GM23338 (cell line): ENCODE measurements at regions not wholly inside any gene's neighbourhood (a gene's known extent, or its start where the extent isn't known, plus 50 kb on each side); places are given as distances from the start of the nearest gene placed in this dataset.

ENCODE experiments used
- ATAC-seq: fragments of 200-7000 bp; cut with Tn5 transposase; 3 replicates; pipeline ENCODE4 v1.9.1; 2020
- DNase-seq: peaks from one replicate; pipeline ENCODE4 v3.0.0-alpha.2; 2015; ENCODE audit warnings: low spot score
- H2AFZ ChIP-seq: fragments of 200-600 bp; sonication (generic); 2 replicates; pipeline ENCODE4 v1.8.0; 2016; ENCODE audit warnings: antibody characterized with exemption, mild to moderate bottlenecking, moderate library complexity
- H3F3A ChIP-seq: fragments of 200-600 bp; sonication (generic); replicated peaks from 2 replicates; pipeline ENCODE4 v1.8.0; 2017; ENCODE audit warnings: antibody characterized with exemption, mixed run types, low read depth
- H3K27ac ChIP-seq: fragments of 200-600 bp; sonication (generic); 2 replicates; pipeline ENCODE4 v1.6.1; 2016; ENCODE audit warnings: low read depth
- H3K27me3 ChIP-seq: fragments of 200-600 bp; sonication (generic); 2 replicates; pipeline ENCODE4 v1.8.0; 2016; ENCODE audit warnings: mild to moderate bottlenecking, mixed run types, moderate library complexity; ENCODE audit not compliant: insufficient read depth
- H3K36me3 ChIP-seq: fragments of 200-600 bp; sonication (generic); 2 replicates; pipeline ENCODE4 v1.8.0; 2016; ENCODE audit warnings: mild to moderate bottlenecking; ENCODE audit not compliant: insufficient read depth
- H3K4me1 ChIP-seq: fragments of 200-600 bp; sonication (generic); 2 replicates; pipeline ENCODE4 v1.8.0; 2016; ENCODE audit warnings: mild to moderate bottlenecking, moderate library complexity; ENCODE audit not compliant: insufficient read depth
- H3K4me2 ChIP-seq: fragments of 200-600 bp; sonication (generic); 2 replicates; pipeline ENCODE4 v1.7.1; 2017; ENCODE audit warnings: mixed run types
- H3K4me3 ChIP-seq: fragments of 200-600 bp; sonication (generic); 2 replicates; pipeline ENCODE4 v1.6.1; 2016; ENCODE audit warnings: mixed run types
- H3K79me2 ChIP-seq: fragments of 200-600 bp; sonication (generic); replicated peaks from 2 replicates; pipeline ENCODE4 v1.8.0; 2017; ENCODE audit warnings: mild to moderate bottlenecking; ENCODE audit not compliant: insufficient read depth
- H3K9me2 ChIP-seq: fragments of 200-600 bp; sonication (generic); 2 replicates; pipeline ENCODE4 v1.8.0; 2017; ENCODE audit not compliant: insufficient read depth
- H4K20me1 ChIP-seq: fragments of 200-600 bp; sonication (generic); replicated peaks from 2 replicates; pipeline ENCODE4 v1.8.0; 2017; ENCODE audit warnings: mild to moderate bottlenecking; ENCODE audit not compliant: insufficient read depth
- H3K27ac Mint-ChIP-seq: 2 replicates; pipeline ENCODE4 v1.8.0; 2020; ENCODE audit warnings: inconsistent platforms, mild to moderate bottlenecking, moderate library complexity, mixed read lengths
- H3K27me3 Mint-ChIP-seq: 3 replicates; pipeline ENCODE4 v1.8.0; 2022; ENCODE audit warnings: low read depth, mild to moderate bottlenecking, moderate library complexity, mixed read lengths, inconsistent platforms; ENCODE audit not compliant: insufficient read depth, poor library complexity
- H3K36me3 Mint-ChIP-seq: 3 replicates; pipeline ENCODE4 v1.8.0; 2021; ENCODE audit warnings: low read depth, mild to moderate bottlenecking, inconsistent platforms, moderate library complexity, mixed read lengths
- H3K4me1 Mint-ChIP-seq: 3 replicates; pipeline ENCODE4 v1.8.0; 2020; ENCODE audit warnings: mild to moderate bottlenecking, inconsistent platforms, mixed read lengths
- H3K4me3 Mint-ChIP-seq: 3 replicates; pipeline ENCODE4 v1.8.0; 2021; ENCODE audit warnings: moderate library complexity, mild to moderate bottlenecking, inconsistent platforms, mixed read lengths
- H3K9me3 Mint-ChIP-seq: 3 replicates; pipeline ENCODE4 v1.8.0; 2020; ENCODE audit warnings: moderate library complexity, mild to moderate bottlenecking, inconsistent platforms, mixed read lengths
- ZNF114 ChIP-seq: fragments of 250-450 bp; sonication (Bioruptor Pico); IDR thresholded peaks from 2 replicates; pipeline ENCODE4 v1.5.0; 2020; ENCODE audit warnings: mild to moderate bottlenecking, moderate library complexity
- ZNF331 ChIP-seq: fragments of 250-450 bp; sonication (Bioruptor Pico); IDR thresholded peaks from 2 replicates; pipeline ENCODE4 v1.5.0; 2020; ENCODE audit warnings: low read depth, mild to moderate bottlenecking, moderate library complexity
- TF ChIP-seq, protein P1 (sequence below): IDR thresholded peaks from one replicate; pipeline ENCODE4 v1.6.1; 2018; ENCODE audit warnings: antibody characterized with exemption; ENCODE audit not compliant: unreplicated experiment
- TF ChIP-seq, protein P2 (sequence below): fragments of 250-450 bp; sonication (Bioruptor Pico); IDR thresholded peaks from 2 replicates; pipeline ENCODE4 v1.5.0; 2020; ENCODE audit warnings: mild to moderate bottlenecking, moderate library complexity

DNA sequence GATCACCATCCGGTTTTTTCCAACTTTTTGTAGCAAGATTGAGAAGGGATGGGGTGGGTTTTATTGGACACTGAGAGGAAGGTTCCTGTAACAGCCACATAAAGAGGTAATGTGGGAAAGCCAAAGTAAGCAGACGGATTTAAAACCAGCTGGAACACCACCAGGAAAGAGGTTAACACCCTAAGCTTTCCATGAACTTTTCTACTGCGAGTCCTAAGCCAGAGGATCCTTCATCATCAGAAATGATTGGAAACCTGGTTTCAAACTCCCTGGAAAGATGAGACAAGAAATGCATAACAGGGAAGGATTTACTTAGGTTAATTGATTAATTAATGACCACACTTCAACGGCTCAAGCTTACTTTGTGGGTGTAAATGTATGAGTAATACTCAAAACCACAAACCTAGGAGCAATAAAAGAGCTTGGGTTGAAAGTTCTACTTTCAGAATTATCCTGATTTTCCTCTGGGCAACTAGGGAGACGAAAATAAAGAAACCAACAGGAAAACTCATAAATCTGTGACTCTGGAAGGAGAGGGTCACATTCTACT, 91.5 kb downstream of the COX18 start (continued):
- TF ChIP-seq, protein P1, sequence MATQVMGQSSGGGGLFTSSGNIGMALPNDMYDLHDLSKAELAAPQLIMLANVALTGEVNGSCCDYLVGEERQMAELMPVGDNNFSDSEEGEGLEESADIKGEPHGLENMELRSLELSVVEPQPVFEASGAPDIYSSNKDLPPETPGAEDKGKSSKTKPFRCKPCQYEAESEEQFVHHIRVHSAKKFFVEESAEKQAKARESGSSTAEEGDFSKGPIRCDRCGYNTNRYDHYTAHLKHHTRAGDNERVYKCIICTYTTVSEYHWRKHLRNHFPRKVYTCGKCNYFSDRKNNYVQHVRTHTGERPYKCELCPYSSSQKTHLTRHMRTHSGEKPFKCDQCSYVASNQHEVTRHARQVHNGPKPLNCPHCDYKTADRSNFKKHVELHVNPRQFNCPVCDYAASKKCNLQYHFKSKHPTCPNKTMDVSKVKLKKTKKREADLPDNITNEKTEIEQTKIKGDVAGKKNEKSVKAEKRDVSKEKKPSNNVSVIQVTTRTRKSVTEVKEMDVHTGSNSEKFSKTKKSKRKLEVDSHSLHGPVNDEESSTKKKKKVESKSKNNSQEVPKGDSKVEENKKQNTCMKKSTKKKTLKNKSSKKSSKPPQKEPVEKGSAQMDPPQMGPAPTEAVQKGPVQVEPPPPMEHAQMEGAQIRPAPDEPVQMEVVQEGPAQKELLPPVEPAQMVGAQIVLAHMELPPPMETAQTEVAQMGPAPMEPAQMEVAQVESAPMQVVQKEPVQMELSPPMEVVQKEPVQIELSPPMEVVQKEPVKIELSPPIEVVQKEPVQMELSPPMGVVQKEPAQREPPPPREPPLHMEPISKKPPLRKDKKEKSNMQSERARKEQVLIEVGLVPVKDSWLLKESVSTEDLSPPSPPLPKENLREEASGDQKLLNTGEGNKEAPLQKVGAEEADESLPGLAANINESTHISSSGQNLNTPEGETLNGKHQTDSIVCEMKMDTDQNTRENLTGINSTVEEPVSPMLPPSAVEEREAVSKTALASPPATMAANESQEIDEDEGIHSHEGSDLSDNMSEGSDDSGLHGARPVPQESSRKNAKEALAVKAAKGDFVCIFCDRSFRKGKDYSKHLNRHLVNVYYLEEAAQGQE, result no peak

DNA sequence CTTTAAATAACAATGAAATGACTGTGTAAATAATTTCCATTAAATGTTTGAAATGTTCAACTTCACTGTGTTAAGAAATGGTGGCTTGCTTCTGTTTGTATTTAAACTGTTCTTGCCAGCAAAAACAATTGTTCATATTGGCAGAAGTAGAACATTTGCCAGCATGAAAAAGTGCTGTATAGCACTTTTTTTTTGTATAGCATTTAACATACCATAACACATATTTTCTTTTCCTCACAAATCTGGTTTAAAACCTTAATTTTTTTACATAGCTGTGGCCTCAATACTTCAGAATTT, 94.1 kb downstream of the COX18 start:
- H3K4me1 Mint-ChIP-seq, result no peaks in the 10 kb centered on the region
- Histone ChIP-seq H3F3A (no peaks in the 10 kb centered on the region), H4K20me1 (no peaks in the 10 kb centered on the region), H3K4me2 (no peak overlapping the region), H3K9me2 (peaks cover 13% of the 10 kb centered on the region), H3K36me3 (no peaks in the 10 kb centered on the region), H3K27me3 (no peaks in the 10 kb centered on the region), H2AFZ (no peak overlapping the region), H3K79me2 (no peaks in the 10 kb centered on the region), H3K4me3 (no peak overlapping the region), H3K27ac (no peak overlapping the region), H3K4me1 (no peaks in the 10 kb centered on the region)
- ATAC-seq (no peak), DNase-seq (no peak)
- no peak overlapping the region for H3K27ac Mint-ChIP-seq
- H3K4me3 Mint-ChIP-seq, result no peak overlapping the region
- H3K36me3 Mint-ChIP-seq, result no peaks in the 10 kb centered on the region
- TF ChIP-seq, protein P2, sequence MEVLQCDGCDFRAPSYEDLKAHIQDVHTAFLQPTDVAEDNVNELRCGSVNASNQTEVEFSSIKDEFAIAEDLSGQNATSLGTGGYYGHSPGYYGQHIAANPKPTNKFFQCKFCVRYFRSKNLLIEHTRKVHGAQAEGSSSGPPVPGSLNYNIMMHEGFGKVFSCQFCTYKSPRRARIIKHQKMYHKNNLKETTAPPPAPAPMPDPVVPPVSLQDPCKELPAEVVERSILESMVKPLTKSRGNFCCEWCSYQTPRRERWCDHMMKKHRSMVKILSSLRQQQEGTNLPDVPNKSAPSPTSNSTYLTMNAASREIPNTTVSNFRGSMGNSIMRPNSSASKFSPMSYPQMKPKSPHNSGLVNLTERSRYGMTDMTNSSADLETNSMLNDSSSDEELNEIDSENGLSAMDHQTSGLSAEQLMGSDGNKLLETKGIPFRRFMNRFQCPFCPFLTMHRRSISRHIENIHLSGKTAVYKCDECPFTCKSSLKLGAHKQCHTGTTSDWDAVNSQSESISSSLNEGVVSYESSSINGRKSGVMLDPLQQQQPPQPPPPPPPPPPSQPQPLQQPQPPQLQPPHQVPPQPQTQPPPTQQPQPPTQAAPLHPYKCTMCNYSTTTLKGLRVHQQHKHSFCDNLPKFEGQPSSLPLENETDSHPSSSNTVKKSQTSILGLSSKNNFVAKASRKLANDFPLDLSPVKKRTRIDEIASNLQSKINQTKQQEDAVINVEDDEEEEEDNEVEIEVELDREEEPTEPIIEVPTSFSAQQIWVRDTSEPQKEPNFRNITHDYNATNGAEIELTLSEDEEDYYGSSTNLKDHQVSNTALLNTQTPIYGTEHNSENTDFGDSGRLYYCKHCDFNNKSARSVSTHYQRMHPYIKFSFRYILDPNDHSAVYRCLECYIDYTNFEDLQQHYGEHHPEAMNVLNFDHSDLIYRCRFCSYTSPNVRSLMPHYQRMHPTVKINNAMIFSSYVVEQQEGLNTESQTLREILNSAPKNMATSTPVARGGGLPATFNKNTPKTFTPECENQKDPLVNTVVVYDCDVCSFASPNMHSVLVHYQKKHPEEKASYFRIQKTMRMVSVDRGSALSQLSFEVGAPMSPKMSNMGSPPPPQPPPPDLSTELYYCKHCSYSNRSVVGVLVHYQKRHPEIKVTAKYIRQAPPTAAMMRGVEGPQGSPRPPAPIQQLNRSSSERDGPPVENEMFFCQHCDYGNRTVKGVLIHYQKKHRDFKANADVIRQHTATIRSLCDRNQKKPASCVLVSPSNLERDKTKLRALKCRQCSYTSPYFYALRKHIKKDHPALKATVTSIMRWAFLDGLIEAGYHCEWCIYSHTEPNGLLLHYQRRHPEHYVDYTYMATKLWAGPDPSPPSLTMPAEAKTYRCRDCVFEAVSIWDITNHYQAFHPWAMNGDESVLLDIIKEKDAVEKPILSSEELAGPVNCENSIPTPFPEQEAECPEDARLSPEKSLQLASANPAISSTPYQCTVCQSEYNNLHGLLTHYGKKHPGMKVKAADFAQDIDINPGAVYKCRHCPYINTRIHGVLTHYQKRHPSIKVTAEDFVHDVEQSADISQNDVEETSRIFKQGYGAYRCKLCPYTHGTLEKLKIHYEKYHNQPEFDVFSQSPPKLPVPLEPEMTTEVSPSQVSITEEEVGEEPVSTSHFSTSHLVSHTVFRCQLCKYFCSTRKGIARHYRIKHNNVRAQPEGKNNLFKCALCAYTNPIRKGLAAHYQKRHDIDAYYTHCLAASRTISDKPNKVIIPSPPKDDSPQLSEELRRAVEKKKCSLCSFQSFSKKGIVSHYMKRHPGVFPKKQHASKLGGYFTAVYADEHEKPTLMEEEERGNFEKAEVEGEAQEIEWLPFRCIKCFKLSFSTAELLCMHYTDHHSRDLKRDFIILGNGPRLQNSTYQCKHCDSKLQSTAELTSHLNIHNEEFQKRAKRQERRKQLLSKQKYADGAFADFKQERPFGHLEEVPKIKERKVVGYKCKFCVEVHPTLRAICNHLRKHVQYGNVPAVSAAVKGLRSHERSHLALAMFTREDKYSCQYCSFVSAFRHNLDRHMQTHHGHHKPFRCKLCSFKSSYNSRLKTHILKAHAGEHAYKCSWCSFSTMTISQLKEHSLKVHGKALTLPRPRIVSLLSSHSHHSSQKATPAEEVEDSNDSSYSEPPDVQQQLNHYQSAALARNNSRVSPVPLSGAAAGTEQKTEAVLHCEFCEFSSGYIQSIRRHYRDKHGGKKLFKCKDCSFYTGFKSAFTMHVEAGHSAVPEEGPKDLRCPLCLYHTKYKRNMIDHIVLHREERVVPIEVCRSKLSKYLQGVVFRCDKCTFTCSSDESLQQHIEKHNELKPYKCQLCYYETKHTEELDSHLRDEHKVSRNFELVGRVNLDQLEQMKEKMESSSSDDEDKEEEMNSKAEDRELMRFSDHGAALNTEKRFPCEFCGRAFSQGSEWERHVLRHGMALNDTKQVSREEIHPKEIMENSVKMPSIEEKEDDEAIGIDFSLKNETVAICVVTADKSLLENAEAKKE, result no peak
- TF ChIP-seq ZNF114 (CRISPR knock-in tag) (no peak), ZNF331 (CRISPR knock-in tag) (no peak)
- TF ChIP-seq, protein P1, result no peak
- H3K9me3 Mint-ChIP-seq, result no peaks in the 10 kb centered on the region
- no peaks in the 10 kb centered on the region for H3K27me3 Mint-ChIP-seq
